Neural crest cell (in vitro differentiated cells): ENCODE measurements at regions not wholly inside any gene's neighbourhood (a gene's known extent, or its start where the extent isn't known, plus 50 kb on each side); places are given as distances from the start of the nearest gene placed in this dataset.

ENCODE experiments used
- DNase-seq: peaks from one replicate; pipeline ENCODE4 v3.0.0; 2021; ENCODE audit warnings: low read depth, mixed read lengths, low spot score
- H3K27ac Mint-ChIP-seq: one replicate; pipeline ENCODE4 v1.8.0; 2021; ENCODE audit warnings: mild to moderate bottlenecking, mixed read lengths; ENCODE audit not compliant: unreplicated experiment
- H3K27me3 Mint-ChIP-seq: 2 replicates; pipeline ENCODE4 v1.8.0; 2021; ENCODE audit warnings: low read depth, mild to moderate bottlenecking, mixed read lengths
- H3K36me3 Mint-ChIP-seq: 2 replicates; pipeline ENCODE4 v1.8.0; 2021; ENCODE audit warnings: low read depth, mild to moderate bottlenecking, mixed read lengths
- H3K4me1 Mint-ChIP-seq: 2 replicates; pipeline ENCODE4 v1.8.0; 2021; ENCODE audit warnings: mixed read lengths
- H3K4me3 Mint-ChIP-seq: one replicate; pipeline ENCODE4 v1.8.0; 2021; ENCODE audit warnings: mild to moderate bottlenecking, mixed read lengths
- H3K9me3 Mint-ChIP-seq: 2 replicates; pipeline ENCODE4 v1.8.0; 2021; ENCODE audit warnings: mixed read lengths
- TF ChIP-seq, protein P1 (sequence below): fragments of 200-600 bp; sonication (generic); conservative IDR thresholded peaks from 2 replicates; pipeline ENCODE4 v1.5.0; 2021; ENCODE audit warnings: antibody characterized with exemption, mild to moderate bottlenecking

DNA sequence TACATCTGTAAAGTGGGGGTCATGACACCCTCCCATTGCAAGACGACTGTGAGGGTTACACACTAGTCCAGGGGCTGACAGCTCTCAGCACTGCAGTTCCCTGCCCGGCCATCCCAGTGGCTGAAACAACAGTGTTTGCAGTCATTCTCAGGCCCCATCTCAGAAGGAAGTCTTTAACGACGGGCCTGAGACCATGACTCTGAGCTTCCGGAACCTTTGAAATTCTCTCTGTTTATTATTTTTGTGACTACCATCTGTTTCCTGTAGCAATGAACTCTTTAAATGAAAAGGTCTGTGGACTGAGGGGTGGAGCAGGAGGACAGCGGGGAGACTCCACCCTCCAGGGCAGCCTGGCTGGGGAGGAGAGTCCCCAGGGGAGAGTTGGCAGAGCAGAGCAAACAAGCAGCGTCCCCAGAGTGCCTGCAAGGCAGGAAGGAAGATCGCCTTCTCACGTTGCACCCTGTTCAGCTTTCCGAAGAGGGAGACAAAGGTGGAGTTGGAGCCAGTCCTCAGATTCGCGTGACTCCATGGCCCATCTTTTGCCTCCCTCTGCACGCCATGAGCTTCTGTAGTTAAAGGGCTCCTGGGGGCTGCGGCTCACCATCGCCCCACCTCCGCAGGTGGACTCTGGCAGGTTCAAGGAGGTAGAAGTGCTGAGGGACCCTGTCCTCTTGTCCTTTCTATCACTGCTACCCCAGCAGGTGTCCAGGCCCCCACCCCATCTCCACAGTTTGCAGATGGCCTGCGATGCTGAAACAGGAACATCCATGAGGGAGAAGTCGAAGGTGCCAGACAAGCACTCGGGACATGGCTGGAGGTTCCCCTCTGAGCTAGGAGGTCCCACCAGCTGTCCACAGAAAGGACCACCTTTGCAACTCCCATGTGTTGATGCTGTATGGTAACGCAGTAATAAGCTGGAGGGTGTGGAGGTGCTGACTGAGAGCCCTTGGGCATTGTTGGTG, 525.8 kb upstream of the PROK2 start:
- no peaks in the 10 kb centered on the region for H3K9me3 Mint-ChIP-seq
- no peak overlapping the region for H3K4me3 Mint-ChIP-seq
- H3K36me3 Mint-ChIP-seq, result no peaks in the 10 kb centered on the region
- H3K27me3 Mint-ChIP-seq, result peaks cover 3% of the 10 kb centered on the region
- H3K4me1 Mint-ChIP-seq, result peaks cover 15% of the 10 kb centered on the region
- no peak for DNase-seq
- TF ChIP-seq, protein P1, sequence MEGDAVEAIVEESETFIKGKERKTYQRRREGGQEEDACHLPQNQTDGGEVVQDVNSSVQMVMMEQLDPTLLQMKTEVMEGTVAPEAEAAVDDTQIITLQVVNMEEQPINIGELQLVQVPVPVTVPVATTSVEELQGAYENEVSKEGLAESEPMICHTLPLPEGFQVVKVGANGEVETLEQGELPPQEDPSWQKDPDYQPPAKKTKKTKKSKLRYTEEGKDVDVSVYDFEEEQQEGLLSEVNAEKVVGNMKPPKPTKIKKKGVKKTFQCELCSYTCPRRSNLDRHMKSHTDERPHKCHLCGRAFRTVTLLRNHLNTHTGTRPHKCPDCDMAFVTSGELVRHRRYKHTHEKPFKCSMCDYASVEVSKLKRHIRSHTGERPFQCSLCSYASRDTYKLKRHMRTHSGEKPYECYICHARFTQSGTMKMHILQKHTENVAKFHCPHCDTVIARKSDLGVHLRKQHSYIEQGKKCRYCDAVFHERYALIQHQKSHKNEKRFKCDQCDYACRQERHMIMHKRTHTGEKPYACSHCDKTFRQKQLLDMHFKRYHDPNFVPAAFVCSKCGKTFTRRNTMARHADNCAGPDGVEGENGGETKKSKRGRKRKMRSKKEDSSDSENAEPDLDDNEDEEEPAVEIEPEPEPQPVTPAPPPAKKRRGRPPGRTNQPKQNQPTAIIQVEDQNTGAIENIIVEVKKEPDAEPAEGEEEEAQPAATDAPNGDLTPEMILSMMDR, result no peak
- peak overlapping the region; percentile 85 for H3K27ac Mint-ChIP-seq

DNA sequence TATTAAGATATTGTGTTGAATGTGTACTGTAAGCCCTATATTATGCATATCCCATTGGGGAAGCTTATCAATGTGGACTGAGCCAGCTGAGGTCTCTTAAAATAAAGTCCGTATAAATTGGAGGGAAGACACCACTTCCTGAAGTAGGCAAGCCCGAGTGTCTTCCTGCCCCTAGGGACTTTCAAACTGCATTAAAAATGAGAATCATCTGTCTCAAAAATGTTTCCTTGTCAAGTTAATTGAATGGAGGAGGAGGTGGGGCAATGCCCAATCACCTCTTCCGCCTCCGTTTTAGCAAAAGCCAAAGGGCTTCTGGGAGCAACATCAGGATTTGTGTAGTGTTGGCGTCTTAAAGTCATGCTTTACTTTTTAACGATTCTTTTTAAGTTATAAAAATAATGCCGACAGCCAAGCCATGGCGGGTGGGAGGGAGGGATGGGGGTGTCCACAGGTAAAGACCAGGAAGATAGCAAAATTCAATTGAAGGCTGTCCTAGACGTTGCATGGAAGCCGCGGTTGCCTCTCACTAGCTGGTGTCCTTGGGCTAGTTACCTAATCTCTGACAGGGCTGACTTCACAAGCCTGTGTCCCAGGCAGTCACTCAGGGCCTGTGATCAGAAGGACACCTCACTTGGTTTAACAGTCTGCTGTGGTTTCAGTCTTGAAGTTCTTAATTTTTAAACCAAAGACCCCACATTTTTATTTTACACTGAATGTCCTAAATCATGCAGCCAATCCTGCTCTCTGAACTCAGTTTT, 524.9 kb upstream of the PROK2 start:
- Mint-ChIP-seq H3K27ac (no peak overlapping the region), H3K4me3 (no peak overlapping the region), H3K4me1 (peaks cover 15% of the 10 kb centered on the region), H3K27me3 (peaks cover 11% of the 10 kb centered on the region), H3K36me3 (no peaks in the 10 kb centered on the region), H3K9me3 (no peaks in the 10 kb centered on the region)
- no peak for DNase-seq
- TF ChIP-seq, protein P1, result no peak

DNA sequence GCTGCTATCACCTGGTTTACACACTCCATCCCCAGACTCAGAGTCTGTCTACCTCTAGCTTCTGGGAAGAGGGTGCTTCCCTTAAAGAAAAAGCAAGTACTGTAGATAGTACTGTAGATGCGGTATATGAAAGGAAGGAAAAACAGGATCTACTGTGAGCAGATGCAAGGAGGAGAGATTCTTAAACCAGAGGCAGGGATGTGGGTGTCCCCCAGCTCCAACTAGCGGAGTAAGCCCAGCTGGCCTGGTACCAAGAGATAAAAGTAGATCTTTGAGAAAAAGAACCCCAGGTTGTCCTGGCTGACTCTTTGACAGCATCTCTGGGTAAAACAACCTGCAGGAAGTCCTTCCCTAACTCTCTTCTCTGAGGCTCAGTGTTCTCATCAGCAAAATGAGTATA, 523.7 kb upstream of the PROK2 start:
- Mint-ChIP-seq H3K9me3 (no peaks in the 10 kb centered on the region), H3K27me3 (peaks cover 20% of the 10 kb centered on the region), H3K4me3 (no peak overlapping the region), H3K27ac (no peak overlapping the region), H3K36me3 (no peaks in the 10 kb centered on the region), H3K4me1 (peaks cover 23% of the 10 kb centered on the region)
- TF ChIP-seq, protein P1, result no peak
- DNase-seq, result no peak

GRCh38 chr3:72307438-72308115, 522.6 kb upstream of the PROK2 start:
- TF ChIP-seq, protein P1, result no peak
- H3K9me3 Mint-ChIP-seq, result no peaks in the 10 kb centered on the region
- peak overlapping the region; percentile 68 for H3K27ac Mint-ChIP-seq
- no peak overlapping the region for H3K4me3 Mint-ChIP-seq
- DNase-seq, result no peak
- H3K4me1 Mint-ChIP-seq, result peaks cover 23% of the 10 kb centered on the region
- peaks cover 23% of the 10 kb centered on the region for H3K27me3 Mint-ChIP-seq
- no peaks in the 10 kb centered on the region for H3K36me3 Mint-ChIP-seq

DNA sequence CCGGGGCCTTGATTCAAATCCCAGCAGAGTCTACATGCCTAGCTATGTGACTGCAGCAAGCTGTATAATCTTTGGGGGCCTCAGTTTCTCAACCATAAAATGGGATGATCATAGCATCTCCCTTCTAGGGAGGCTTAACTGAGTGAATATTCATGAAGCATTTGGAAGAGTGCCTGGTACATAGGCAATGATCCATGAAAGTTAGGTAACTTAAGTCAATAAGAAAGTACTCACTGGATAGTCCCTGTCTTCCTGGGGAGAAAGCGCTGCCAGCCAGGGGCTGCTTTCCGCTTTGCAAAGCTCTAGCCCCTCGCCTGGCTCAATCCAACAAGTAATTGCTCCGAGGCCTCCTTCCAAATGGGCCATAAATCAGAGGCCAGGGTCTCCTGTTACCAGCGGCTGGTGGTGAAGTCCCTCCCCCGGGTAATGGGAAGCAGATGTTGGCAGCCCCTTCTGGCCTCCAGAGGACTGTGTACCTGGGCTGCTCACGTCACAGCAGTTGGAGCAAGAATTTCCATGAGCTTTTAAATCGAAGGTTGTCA, 521.9 kb upstream of the PROK2 start:
- no peak for DNase-seq
- Mint-ChIP-seq H3K9me3 (no peaks in the 10 kb centered on the region), H3K36me3 (no peaks in the 10 kb centered on the region), H3K4me3 (no peak overlapping the region), H3K27me3 (peaks cover 23% of the 10 kb centered on the region), H3K4me1 (peaks cover 23% of the 10 kb centered on the region), H3K27ac (peak overlapping the region; percentile 68)
- TF ChIP-seq, protein P1, result no peak
